IPS-NIHi7 (cell line): ENCODE measurements at regions not wholly inside any gene's neighbourhood (a gene's known extent, or its start where the extent isn't known, plus 50 kb on each side); places are given as distances from the start of the nearest gene placed in this dataset.
"Not testable (repeated sequence)": the region's sequence is repeated elsewhere in the genome, so short reads cannot be mapped to it uniquely, and the experiment has no call there.

Experiments used
- DNase-seq: peaks from one replicate; pipeline ENCODE4 v3.0.0; 2012; ENCODE audit warnings: mixed read lengths; ENCODE audit errors: extremely low spot score

DNA sequence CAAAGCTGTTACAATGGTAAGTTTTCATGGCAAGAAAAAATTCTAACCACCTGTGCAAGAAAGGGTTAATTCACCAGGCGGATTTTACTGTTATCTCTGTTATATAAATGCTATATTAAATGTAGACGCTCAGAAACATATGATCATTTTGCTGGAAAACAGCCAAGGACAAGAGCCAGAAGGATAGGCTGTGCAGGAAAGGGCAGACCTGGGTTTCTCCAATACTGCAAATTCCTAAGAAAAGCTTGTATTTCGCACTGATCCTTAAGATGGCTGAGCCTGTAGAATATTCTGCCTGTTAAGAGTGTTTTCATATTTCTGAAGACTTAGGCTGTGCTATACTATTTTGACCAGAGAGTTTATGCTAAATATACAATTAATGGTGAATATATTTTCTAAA is 564.1 kb upstream of the KCND2 start:
- no peak for DNase-seq

DNA sequence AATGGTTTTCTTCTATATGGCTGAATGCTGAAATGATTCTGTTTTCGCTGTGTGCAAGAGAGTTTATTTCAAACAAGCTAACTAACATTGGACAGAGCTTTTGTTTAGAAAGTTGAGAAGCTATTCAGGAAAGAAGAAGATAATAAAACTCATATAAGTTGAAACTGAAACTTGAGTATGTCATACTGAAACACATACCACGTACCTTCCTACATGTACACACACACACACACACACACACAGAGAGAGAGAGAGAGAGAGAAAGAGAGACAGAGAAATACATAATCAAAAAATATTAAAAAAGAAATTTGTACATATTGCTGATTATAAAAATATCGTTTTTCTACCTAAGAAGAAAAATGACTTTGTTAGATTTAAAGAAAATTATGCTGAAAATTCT is 561.9 kb upstream of the KCND2 start:
- no peak for DNase-seq

- DNase-seq: no peak
Observed at GRCh38 chr7:119712886-119713462, 560.0 kb upstream of the KCND2 start.

GRCh38 chr7:119713606-119714005 is 559.4 kb upstream of the KCND2 start:
- no peak for DNase-seq

DNA sequence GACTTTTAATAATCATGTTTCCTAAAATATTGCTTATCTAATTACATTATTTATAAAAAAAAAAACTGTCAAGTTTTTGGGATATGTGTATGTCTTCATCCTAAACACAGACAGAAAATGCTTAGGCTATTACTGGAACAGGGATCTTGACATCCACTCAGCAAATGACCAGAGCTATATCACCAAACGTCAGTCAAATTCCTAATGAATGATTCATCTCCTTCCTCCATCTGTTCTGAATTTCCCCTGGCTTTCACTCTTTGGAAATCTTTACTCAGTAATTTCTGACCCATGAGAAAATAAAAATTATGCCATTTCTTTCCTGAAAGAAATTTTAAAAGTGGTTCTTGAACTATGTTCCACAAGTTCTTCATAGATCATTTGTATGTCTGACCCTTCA is 552.4 kb upstream of the KCND2 start:
- no peak for DNase-seq

DNA sequence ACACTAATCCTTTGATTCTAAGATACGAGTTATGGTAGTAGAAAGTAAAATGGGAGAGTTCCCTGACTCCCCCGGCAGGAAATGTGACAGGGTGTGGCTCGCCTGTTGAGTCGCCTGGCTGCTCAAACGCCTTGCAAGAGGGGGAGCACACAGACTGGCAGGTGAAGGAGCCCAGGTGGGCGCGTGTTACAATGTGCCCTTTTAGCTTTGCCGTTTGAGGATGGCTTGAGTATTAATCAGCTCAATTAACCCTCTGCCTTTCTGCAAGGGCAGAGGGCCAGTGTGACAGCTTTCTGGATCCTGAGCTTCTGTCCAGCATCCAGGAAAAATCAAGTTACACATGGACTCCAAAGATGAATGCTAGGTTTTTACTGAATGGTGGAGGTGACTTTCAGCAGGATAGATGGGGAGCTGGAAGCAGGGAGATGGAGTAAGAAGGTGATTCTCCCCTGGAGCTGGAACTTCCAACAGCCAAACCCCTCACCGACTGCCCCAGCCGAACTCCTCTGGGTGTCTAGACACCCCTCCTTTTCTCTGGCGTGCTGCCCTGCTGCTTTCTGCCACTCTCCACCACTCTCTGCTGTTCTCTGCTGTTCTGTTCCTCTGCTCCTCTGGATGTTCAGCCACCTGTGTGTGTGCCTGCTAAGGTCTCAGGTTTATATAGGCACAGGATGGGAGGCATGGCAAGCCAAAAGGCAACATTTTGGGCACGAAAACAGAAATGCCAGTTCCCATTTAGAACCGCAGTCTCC is 548.8 kb upstream of the KCND2 start:
- DNase-seq: no peak

DNA sequence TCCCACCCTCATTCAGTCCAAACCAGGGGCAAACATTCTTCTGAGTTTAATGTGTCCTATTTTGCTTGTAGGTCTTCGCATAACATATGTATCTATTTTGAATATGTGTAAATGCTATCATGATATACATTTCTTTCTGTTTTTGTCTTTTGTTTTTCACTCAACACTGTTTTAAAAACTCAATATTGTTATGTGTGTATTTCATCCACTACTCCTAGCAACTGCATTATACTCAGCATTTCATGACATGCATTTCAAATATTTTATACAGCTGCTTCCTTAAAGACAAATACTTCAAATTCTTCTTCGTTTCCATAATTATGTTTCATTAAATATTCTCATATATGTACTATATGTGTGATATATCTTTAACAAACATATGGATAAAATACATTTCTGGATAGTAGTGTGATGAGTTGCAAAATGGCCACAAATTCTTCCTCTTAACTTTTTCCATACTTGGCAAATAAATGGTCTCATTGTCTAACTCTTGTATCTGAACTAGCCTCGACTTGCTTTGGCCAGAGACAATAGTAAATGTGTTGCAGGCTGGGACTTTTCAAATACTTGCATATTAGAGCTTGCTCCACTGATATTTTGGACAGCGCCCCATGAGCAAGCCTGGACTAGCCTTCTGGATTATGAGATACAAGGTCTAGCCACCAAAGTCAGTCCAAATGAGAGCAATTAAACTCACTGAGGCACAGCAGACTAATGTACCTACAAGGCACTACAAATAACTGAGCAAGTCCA is 539.7 kb upstream of the KCND2 start:
- DNase-seq: no peak

DNA sequence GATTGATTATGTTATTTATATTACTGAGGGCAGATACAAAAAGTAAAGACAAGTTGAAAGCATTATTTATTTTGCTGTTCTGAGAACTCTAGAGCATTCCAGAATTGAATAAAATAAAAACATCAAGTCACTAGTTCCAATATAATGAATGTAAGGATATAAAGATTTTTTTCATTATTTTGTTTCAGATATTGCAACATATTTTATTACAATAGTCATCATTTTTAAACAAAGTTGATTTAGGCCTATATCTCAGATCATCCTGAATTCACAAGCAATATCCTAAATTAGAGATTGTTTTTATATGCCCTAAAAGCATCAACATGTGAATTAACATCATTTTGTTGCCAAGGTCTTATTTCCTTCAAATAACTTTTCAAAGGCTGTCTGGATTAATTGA is 535.6 kb upstream of the KCND2 start:
- no peak for DNase-seq

DNA sequence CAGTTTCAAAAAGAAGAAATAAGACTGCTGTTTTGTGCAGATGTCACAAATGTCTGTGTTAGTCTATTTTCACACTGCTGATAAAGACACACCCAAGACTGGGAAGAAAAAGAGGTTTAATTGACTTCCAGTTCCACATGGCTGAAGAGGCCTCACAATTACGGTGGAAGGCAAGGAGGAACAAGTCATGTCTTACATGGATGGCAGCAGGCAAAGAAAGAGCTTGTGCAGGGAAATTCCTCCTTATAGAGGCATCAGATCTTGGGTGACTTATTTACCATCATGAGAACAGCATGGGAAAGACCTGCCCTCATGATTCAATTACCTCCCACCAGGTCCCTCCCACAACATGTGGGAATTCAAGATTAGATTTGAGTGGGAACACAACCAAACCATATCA is 527.7 kb upstream of the KCND2 start:
- DNase-seq: not testable (repeated sequence)

GRCh38 chr7:119748251-119748860 is 524.6 kb upstream of the KCND2 start:
- DNase-seq: no peak

GRCh38 chr7:119748991-119749390 is 524.0 kb upstream of the KCND2 start:
- DNase-seq: no peak

DNA sequence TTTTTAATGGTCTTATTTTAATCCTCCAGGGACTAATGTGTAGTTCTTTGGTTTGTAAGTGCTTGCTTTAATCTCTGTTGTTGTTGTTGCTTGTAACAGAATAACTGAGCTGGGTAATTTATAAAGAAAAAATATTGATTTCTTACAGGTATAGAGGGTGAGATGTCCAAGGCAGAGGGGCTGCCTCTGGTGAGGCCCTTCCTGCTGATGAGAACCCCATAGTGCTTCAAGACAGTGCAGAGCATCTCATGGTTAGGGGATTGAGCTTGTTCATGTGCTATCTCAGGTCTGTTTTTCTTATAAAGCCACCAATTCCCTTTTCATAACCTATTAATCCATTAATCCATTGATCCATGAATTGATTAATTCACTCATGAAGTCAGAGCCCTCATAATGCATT is 516.3 kb upstream of the KCND2 start:
- DNase-seq: no peak

DNA sequence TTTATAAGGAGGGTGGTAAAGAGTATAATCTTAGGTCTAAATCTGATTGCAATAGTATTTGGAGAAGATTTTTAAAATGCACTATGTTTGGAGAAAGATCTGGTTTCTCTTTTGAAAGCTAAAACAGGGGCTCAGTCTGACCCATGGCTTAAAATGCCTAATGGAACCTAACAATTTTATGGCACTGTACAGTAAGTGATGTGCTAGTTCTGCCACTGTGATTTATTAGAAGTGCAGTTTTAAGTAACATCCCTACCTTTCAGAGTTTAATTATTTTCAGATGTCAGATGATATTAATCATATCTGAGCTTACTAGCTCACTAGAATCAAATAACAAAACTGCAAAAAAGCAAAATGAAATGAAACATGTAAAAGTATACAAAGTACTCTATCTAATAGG is 514.7 kb upstream of the KCND2 start:
- DNase-seq: no peak

GRCh38 chr7:119761776-119762175 is 511.2 kb upstream of the KCND2 start:
- DNase-seq: no peak

- no peak for DNase-seq
Observed at GRCh38 chr7:119782286-119782685, 490.7 kb upstream of the KCND2 start.

GRCh38 chr7:119783799-119784198 is 489.2 kb upstream of the KCND2 start:
- DNase-seq: no peak

DNA sequence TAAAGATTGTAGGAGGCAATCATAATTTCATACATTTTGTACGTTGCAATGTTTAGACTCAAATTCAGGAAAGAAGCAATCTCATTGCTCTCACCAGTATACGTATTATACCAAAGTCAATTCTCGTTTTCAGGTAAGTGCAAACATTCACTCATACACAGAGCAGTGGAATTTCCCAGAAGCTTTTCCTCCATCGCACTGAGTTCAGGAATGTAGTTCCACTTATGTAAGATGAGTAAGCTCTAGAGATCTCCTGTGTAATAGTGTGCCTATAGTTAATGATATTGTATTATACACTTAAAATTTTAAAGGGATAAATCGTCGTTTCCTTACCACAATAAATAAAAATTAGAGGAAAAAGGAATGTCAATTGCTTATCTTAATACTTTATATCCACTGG is 470.8 kb upstream of the KCND2 start:
- DNase-seq: no peak

DNA sequence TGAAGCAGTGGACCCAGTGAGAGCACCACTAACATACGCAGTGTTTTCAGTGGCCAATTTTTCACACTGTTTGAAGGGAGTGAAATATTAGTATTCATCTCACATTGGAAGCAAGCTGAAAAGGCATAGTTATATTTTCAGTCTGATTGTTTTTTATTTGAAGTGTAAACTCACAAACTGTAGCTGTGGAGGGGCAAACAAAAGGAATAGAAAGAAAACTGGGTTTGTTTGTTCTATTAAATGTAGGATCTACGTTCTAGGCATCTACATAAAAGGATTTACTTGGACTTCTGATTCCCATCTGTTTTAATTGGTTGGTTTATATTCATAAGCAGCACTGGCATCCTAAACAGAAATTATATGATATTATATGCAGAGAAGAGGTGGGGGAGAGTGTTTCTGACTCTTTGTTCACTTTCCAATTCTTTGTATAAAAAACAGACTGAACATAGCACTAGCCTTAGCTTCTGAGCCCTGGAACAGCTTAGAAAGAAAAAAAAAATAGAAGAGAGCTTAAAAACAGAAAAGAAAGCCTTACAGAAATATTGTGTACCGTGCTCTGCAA is 447.8 kb upstream of the KCND2 start:
- no peak for DNase-seq

GRCh38 chr7:119826547-119826946 is 446.4 kb upstream of the KCND2 start:
- DNase-seq: no peak

DNA sequence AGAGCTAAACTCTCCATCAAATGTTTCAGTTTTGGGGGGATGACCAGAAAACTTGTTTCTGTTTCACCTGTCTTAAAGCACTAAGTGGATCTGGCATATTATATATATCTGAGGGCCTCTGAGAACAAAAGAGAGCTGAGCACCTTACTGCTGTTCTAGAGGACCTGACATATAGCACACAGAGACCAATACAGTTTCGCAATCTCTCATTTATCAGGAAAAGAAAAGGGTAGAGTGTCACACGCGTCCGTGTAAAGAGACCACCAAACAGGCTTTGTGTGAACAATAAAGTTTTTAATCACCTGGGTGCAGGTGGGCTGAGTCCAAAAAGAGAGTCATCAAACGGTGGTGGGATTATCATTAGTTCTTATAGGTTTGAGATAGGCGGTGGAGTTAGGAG is 434.5 kb upstream of the KCND2 start:
- DNase-seq: no peak

DNA sequence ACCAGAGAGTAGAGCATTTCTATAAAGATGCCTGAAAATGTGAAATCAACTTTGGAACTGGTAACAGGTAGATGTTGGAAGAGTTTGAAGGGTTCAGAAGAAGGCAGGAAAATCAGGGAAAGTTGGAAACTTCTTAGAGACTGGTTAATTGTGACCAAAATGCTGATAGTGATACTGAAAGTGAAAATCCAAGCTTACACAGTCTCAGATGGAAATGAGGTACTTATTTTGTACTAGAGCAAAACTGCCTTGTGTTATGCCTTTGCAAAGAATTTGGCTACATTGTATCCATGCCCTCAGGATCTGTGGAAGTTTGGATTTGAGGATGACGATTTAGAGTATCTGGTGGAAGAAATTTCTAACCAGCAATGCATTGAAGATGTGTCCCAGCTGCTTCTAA is 430.6 kb upstream of the KCND2 start:
- no peak for DNase-seq

DNA sequence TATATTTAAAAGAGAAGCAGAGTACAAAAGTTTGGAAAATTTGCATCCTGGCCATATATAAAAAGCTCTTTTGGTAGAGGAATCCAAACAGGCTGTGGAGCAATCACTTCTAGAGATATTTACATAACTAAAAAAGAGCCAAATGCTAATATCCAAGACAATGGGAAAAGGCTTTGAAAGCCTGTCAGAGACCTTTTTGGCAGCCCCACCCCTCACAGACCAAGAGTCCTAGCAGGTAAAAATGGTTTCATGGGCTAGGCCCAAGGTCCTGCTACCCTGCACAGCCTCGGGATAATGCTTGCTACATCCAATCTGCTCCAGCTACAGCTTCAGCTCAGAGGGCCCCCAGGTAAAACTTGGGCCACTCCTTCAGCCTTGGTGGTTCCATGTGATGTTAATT is 430.2 kb upstream of the KCND2 start:
- peak; percentile 22 for DNase-seq
